VCaP (cell line): ENCODE measurements at regions not wholly inside any gene's neighbourhood (a gene's known extent, or its start where the extent isn't known, plus 50 kb on each side); places are given as distances from the start of the nearest gene placed in this dataset.

Experiments
- H3K27ac ChIP-seq: fragments of 450-650 bp; 2 replicates; pipeline ENCODE4 v1.5.1; 2017
- TF ChIP-seq, protein P1 (sequence below): fragments of 450-650 bp; conservative IDR thresholded peaks from 2 replicates; pipeline ENCODE4 v1.5.1; 2017; ENCODE audit warnings: mild to moderate bottlenecking, moderate library complexity

DNA sequence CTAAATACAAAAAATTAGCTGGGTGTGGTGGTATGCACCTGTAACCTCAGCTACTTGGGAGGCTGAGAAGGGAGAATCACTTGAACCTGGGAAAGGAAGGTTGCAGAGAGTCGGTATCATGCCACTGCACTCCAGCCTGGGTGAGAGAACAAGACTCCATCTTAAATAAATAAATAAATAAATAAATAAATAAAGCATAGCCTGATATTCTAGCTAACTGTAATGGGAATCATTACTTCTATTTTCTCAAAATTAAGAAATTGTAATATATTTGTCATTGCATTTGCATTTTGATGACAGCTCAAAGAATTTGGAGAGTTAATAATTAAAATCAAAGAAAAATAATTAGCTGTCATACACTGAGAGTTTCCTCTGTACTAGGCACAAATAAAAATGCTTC lies 561.1 kb downstream of the EFNB2 start:
- no peak overlapping the region; the same call in 1 of the 2 replicates for H3K27ac ChIP-seq
- TF ChIP-seq, protein P1, sequence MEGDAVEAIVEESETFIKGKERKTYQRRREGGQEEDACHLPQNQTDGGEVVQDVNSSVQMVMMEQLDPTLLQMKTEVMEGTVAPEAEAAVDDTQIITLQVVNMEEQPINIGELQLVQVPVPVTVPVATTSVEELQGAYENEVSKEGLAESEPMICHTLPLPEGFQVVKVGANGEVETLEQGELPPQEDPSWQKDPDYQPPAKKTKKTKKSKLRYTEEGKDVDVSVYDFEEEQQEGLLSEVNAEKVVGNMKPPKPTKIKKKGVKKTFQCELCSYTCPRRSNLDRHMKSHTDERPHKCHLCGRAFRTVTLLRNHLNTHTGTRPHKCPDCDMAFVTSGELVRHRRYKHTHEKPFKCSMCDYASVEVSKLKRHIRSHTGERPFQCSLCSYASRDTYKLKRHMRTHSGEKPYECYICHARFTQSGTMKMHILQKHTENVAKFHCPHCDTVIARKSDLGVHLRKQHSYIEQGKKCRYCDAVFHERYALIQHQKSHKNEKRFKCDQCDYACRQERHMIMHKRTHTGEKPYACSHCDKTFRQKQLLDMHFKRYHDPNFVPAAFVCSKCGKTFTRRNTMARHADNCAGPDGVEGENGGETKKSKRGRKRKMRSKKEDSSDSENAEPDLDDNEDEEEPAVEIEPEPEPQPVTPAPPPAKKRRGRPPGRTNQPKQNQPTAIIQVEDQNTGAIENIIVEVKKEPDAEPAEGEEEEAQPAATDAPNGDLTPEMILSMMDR: no peak

- H3K27ac ChIP-seq: peak overlapping the region; percentile 96
- TF ChIP-seq, protein P1: no peak
Measured at GRCh38 chr13:105972811-105973590, 562.5 kb downstream of the EFNB2 start.

- peak overlapping the region; percentile 96 for H3K27ac ChIP-seq
- TF ChIP-seq, protein P1: no peak
Measured at GRCh38 chr13:105972306-105972721, 563.1 kb downstream of the EFNB2 start.

DNA sequence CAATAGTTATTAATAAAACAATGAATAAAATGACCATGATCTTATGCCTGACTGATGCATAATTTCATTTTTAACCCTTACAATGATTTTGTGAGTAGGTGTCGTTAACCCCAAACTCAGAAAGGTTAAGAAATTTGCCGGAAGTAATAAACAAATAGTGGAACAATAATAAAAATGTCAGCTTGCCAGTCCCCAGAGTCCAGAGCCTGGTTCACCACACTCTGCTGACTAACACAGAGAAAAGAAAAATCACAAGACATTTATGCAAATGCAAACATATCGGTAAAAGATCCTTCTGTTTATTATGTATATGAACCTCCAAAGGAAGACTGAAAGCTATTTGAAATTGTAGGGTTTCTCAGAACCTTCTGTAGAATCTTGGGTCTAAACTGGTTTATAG lies 563.7 kb downstream of the EFNB2 start:
- peak overlapping the region; percentile 96 for H3K27ac ChIP-seq
- TF ChIP-seq, protein P1: no peak

- peak overlapping the region; percentile 96 for H3K27ac ChIP-seq
- TF ChIP-seq, protein P1: no peak
Measured at GRCh38 chr13:105971312-105971711, 564.1 kb downstream of the EFNB2 start.

- TF ChIP-seq, protein P1: no peak
- H3K27ac ChIP-seq: peak overlapping the region; percentile 96
Measured at GRCh38 chr13:105969761-105970160, 565.7 kb downstream of the EFNB2 start.

DNA sequence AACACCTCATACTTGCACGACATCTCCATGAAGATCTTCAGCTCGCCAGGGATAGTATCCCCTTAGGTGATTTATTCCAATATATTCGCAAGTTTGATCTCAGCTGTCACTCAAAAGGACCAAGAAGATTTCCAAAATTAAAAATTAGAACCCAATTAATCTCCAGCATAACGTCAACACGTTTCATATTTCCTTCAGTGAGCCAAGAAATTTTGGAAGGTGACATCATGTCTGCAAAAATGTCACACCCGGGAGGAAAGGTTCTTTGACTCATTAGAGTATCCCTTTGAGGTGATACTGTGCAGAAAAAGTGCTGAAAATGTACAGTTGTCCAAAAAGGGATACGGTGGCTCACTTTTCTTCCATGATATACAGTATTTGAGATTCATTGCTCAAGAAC lies 569.6 kb downstream of the EFNB2 start:
- TF ChIP-seq, protein P1: no peak
- H3K27ac ChIP-seq: no peak overlapping the region
